ENCODE measurements at regions not wholly inside any gene's neighbourhood (a gene's known extent, or its start where the extent isn't known, plus 50 kb on each side); places are given as distances from the start of the nearest gene placed in this dataset.

GRCh38 chr22:19628038-19628776 is 86.1 kb upstream of the SEPTIN5 start (continued):
- TF ChIP-seq RBM14 (IDR thresholded peaks at IDR 0.05; ENCODE audit: borderline replicate concordance, insufficient read depth, low read depth, low read length) (no peak), MBD1 (CRISPR knock-in tag; IDR thresholded peaks at IDR 0.05) (no peak), SMC3 (conservative IDR thresholded peaks at IDR 0.05; ENCODE audit: insufficient read depth, low read depth, low read length) (0 out of 2 replicates have a peak, but pooled peaks have one; percentile 10), MECOM (CRISPR knock-in tag; IDR thresholded peaks at IDR 0.05) (no peak), KLF6 (CRISPR knock-in tag; IDR thresholded peaks at IDR 0.05; ENCODE audit: borderline replicate concordance) (no peak), YBX1 (IDR thresholded peaks at IDR 0.05) (no peak), GABPB2 (CRISPR knock-in tag; conservative IDR thresholded peaks at IDR 0.05) (peak; percentile 74; the same call in 1 of the 2 replicates), BACH1 (tag; IDR thresholded peaks at IDR 0.05) (no peak), OTX1 (CRISPR knock-in tag; IDR thresholded peaks at IDR 0.05) (no peak), SP1 (CRISPR knock-in tag; IDR thresholded peaks at IDR 0.05) (no peak; the same call in 1 of the 2 replicates), NFYB (IDR thresholded peaks at IDR 0.05; ENCODE audit: extremely low read depth, insufficient read length) (no peak), KHSRP (IDR thresholded peaks at IDR 0.05) (no peak), ZNF586 (CRISPR knock-in tag; conservative IDR thresholded peaks at IDR 0.05) (no peak), EZH2 (IDR thresholded peaks at IDR 0.05; ENCODE audit: borderline replicate concordance, low read depth, low read length) (no peak), SNRNP70 (optimal IDR thresholded peaks at IDR 0.05; ENCODE audit: low read depth, low read length) (no peak), PTBP1 (IDR thresholded peaks at IDR 0.05; ENCODE audit: low read depth, low read length) (no peak), ZNF76 (CRISPR knock-in tag; IDR thresholded peaks at IDR 0.05; ENCODE audit: borderline replicate concordance) (no peak), ZNF146 (CRISPR knock-in tag; IDR thresholded peaks at IDR 0.05; ENCODE audit: unreplicated experiment) (peak; percentile 98), BRD4 (IDR thresholded peaks at IDR 0.05) (0 out of 2 replicates have a peak, but pooled peaks have one; percentile 0)
- TF ChIP-seq, protein P1, sequence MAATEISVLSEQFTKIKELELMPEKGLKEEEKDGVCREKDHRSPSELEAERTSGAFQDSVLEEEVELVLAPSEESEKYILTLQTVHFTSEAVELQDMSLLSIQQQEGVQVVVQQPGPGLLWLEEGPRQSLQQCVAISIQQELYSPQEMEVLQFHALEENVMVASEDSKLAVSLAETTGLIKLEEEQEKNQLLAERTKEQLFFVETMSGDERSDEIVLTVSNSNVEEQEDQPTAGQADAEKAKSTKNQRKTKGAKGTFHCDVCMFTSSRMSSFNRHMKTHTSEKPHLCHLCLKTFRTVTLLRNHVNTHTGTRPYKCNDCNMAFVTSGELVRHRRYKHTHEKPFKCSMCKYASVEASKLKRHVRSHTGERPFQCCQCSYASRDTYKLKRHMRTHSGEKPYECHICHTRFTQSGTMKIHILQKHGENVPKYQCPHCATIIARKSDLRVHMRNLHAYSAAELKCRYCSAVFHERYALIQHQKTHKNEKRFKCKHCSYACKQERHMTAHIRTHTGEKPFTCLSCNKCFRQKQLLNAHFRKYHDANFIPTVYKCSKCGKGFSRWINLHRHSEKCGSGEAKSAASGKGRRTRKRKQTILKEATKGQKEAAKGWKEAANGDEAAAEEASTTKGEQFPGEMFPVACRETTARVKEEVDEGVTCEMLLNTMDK (IDR thresholded peaks at IDR 0.05; ENCODE audit: borderline replicate concordance, insufficient read depth, low read depth, low read length, poor library complexity, severe bottlenecking): no peak
- TF ChIP-seq, protein P2, sequence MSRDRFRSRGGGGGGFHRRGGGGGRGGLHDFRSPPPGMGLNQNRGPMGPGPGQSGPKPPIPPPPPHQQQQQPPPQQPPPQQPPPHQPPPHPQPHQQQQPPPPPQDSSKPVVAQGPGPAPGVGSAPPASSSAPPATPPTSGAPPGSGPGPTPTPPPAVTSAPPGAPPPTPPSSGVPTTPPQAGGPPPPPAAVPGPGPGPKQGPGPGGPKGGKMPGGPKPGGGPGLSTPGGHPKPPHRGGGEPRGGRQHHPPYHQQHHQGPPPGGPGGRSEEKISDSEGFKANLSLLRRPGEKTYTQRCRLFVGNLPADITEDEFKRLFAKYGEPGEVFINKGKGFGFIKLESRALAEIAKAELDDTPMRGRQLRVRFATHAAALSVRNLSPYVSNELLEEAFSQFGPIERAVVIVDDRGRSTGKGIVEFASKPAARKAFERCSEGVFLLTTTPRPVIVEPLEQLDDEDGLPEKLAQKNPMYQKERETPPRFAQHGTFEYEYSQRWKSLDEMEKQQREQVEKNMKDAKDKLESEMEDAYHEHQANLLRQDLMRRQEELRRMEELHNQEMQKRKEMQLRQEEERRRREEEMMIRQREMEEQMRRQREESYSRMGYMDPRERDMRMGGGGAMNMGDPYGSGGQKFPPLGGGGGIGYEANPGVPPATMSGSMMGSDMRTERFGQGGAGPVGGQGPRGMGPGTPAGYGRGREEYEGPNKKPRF (IDR thresholded peaks at IDR 0.05; ENCODE audit: low read depth, low read length): no peak
